Subcutaneous abdominal adipose tissue (tissue), 5 donors: ENCODE measurements at regions not wholly inside any gene's neighbourhood (a gene's known extent, or its start where the extent isn't known, plus 50 kb on each side); places are given as distances from the start of the nearest gene placed in this dataset.
"Not testable (repeated sequence)": the region's sequence is repeated elsewhere in the genome, so short reads cannot be mapped to it uniquely, and the experiment has no call there.

ENCODE experiments used
- H3K27ac ChIP-seq: one replicate; pipeline ENCODE4 v1.7.0; 2013; ENCODE audit warnings: low read depth, mild to moderate bottlenecking, inconsistent platforms, low read length, moderate library complexity
- H3K27me3 ChIP-seq, 5 donors: one replicate each; pipeline ENCODE4 v1.7.0; 2013; ENCODE audit warnings: low read length in 5 of 5, inconsistent platforms in 1 of 5; ENCODE audit not compliant: control insufficient read depth in 5 of 5, insufficient read depth in 4 of 5
- H3K36me3 ChIP-seq, 5 donors: one replicate each; pipeline ENCODE4 v1.7.0; 2013; ENCODE audit warnings: low read length in 5 of 5; ENCODE audit not compliant: control insufficient read depth in 5 of 5, insufficient read depth in 5 of 5
- H3K4me1 ChIP-seq, 5 donors: one replicate each; pipeline ENCODE4 v1.7.0; 2013; ENCODE audit warnings: low read length in 5 of 5, mild to moderate bottlenecking in 3 of 5, moderate library complexity in 1 of 5; ENCODE audit not compliant: control insufficient read depth in 5 of 5, insufficient read depth in 5 of 5
- H3K4me3 ChIP-seq, 5 donors: one replicate each; pipeline ENCODE4 v1.7.0; 2013; ENCODE audit warnings: low read length in 5 of 5, low read depth in 1 of 5
- H3K9ac ChIP-seq, 5 donors: one replicate each; pipeline ENCODE4 v1.7.0; 2013; ENCODE audit warnings: low read length in 5 of 5, mild to moderate bottlenecking in 4 of 5, moderate library complexity in 3 of 5
- H3K9me3 ChIP-seq, 5 donors: one replicate each; pipeline ENCODE4 v1.7.0; 2013; ENCODE audit warnings: low read length in 5 of 5; ENCODE audit not compliant: control insufficient read depth in 5 of 5
- donor health status: healthy.
- donor health status: healthy.
- donor health status: healthy.
- donor health status: healthy.
- donor health status: healthy.

DNA sequence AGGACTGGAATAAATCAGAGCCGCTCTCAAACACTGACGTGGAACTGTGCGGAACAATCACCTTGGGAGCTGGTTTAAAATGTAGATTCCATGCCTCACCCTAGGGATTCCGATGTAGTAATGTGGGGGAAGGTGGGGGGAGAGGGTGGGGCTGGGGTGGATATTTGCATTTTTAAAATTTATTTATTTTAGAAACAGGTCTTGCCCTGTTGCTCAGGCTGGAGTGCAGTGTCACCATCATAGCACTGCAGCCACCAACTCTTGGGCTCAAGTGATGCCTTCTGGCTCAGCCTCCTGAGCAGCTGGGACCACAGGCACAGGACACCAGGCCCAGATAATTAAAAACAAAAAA lies 101.9 kb upstream of the SEC22B start:
- not testable (repeated sequence) for H3K27me3 ChIP-seq, H3K9me3 ChIP-seq, H3K36me3 ChIP-seq, H3K9ac ChIP-seq, H3K4me3 ChIP-seq, H3K4me1 ChIP-seq, H3K27ac ChIP-seq

DNA sequence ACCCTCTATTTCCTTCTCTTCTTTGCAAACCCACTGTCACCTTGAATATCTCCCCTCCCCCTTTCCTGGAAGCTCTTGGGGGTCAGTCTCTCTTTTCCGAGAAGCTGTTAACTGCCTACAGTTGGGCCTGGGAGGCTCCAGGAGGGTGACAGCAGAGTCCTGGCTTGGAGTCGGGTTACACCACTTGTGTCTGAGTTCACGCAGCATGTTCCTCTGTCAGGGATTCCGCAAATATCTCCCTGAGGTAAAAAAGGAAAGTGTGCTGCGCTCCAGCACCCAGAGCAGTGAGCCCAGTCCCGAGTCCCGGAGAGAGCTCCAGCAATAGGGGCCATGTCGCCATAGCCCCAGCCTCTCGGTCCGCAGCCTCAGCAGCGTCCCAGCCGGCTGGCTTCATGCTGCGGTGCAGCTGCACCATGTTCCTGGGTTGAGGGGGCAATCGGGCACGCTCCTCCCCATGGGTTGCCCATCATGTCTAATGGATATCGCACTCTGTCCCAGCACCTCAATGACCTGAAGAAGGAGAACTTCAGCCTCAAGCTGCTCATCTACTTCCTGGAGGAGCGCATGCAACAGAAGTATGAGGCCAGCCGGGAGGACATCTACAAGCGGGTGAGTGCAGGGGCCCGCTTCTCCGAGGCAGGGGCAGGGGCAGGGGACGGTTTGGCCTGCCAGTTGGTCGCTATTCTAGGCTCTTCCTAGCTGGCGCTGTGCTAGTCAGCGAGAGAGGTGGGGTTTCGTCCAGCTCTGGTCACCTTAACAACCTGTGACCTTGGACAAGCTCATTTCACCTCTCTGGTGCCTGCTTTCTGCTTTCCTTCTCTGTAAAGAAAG lies 101.3 kb upstream of the SEC22B start:
- H3K9ac ChIP-seq, H3K9me3 ChIP-seq, H3K4me1 ChIP-seq: not testable (repeated sequence)

DNA sequence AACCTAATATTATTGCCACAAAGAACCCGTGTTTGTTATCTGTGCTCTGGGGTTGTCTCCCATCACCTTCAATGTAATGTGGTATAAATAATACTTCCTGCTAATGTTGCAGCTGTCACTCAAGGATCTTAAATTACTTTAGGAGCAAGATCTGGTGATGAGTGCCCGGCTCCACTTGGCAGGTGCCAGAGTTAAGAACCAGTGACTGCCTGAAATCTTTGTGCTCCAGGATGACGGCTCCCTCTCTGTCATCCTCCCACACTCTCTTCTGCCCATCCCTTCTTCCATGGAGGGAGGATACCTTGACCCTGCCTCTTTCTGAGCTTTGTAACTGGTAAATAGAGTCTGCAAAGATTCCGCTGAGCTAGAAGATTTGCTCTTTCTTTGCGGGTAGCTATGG lies 100.4 kb upstream of the SEC22B start:
- not testable (repeated sequence) for H3K36me3 ChIP-seq, H3K9me3 ChIP-seq, H3K27me3 ChIP-seq, H3K27ac ChIP-seq, H3K4me1 ChIP-seq, H3K4me3 ChIP-seq, H3K9ac ChIP-seq

More for the DNA sequence above, 101.3 kb upstream of the SEC22B start:
- not testable (repeated sequence) for H3K27ac ChIP-seq, H3K4me3 ChIP-seq, H3K27me3 ChIP-seq, H3K36me3 ChIP-seq

DNA sequence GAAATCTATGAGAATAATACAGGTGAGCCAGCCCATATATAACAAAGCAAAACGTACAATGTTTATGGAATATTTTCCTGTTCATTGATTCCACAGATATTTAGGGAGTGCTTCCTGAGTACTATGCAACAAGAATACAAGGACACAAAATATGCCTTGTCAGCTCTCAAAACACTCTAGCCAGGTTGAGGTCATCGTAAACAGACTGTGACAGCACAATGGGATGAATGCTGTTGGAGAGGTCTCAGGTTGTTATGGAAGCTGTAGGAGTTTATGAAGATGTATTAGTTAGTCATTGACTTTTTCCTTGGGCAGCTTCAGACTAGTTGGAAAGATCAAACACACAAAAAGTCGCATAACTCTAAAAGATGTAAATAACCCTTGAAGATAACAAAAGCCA lies 98.1 kb upstream of the SEC22B start:
- H3K9ac ChIP-seq, H3K4me1 ChIP-seq, H3K36me3 ChIP-seq, H3K9me3 ChIP-seq, H3K27ac ChIP-seq, H3K4me3 ChIP-seq, H3K27me3 ChIP-seq: not testable (repeated sequence)

DNA sequence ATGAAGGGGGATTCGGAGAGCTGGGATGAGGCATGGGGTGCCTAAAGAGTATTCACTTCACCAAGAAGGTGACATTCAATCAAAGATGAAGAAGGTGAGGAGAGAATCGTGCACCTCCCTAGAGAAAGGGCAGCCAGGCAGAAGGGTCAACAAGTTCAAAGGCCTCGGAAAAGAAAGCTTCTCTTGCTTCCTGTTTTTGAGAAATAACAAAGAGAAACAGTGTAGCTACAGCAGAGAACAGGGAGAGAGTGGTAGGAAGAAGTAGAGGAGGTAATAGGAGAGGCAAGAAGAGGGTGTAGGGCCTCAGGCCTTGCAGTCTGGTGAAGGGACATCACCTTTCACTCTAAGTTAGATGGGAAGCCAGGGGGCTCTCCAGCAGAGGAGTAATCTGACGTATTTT lies 97.0 kb upstream of the SEC22B start:
- H3K4me3 ChIP-seq, H3K4me1 ChIP-seq, H3K27me3 ChIP-seq, H3K9me3 ChIP-seq, H3K27ac ChIP-seq, H3K9ac ChIP-seq, H3K36me3 ChIP-seq: not testable (repeated sequence)

DNA sequence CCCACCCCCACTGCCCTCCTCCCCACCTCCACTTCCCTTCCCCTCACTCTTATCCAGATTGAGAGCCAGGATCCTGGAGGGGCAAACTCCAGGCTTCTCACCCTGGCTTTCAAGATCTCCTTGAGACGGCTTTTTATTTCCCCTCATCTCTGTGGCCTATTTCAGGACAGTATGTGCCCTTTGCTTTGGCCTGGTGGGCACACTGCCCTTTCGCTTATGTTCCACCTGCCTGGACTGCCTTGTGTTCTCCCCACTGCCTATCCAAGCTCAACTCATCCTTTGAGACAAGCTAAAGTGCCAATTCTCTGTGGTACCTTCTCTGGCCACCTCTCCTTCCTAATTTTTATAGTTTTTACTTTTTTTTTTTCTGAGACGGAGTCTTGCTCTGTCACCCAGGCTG lies 95.9 kb upstream of the SEC22B start:
- H3K27ac ChIP-seq, H3K9ac ChIP-seq, H3K27me3 ChIP-seq, H3K9me3 ChIP-seq, H3K4me1 ChIP-seq, H3K4me3 ChIP-seq, H3K36me3 ChIP-seq: not testable (repeated sequence)

DNA sequence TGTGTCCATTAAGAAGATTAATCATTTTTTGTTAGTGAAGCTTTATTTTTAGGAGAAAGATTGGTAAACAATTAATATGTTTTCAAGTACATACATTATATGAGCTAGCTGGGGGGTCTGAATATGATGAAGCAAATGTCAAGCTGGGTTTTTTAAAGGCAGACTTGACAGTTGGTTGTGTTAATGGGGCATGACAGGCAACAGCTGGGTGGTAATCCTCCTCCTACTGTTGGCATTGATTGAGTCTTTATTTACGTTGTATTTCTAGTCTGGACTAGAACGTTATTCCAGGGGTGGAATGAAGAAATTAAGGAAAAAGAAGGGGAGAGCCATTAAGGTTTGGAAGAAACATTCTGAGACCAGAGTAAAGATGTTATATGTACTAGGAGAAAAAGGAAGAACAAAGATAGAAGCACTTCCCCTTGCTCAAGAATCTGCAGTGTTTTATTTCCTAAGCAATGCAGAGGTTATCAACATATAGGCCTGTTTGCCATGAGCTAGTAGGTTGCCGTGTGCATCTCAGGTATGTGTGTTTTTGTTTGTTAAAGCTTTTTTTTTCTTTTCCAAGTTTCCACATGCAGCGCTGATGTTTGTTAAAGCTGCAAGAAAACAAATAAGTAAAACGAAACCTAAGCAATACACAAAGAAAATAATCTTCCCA lies 95.4 kb upstream of the SEC22B start:
- not testable (repeated sequence) for H3K4me1 ChIP-seq, H3K9me3 ChIP-seq, H3K27me3 ChIP-seq, H3K4me3 ChIP-seq, H3K27ac ChIP-seq, H3K36me3 ChIP-seq, H3K9ac ChIP-seq

DNA sequence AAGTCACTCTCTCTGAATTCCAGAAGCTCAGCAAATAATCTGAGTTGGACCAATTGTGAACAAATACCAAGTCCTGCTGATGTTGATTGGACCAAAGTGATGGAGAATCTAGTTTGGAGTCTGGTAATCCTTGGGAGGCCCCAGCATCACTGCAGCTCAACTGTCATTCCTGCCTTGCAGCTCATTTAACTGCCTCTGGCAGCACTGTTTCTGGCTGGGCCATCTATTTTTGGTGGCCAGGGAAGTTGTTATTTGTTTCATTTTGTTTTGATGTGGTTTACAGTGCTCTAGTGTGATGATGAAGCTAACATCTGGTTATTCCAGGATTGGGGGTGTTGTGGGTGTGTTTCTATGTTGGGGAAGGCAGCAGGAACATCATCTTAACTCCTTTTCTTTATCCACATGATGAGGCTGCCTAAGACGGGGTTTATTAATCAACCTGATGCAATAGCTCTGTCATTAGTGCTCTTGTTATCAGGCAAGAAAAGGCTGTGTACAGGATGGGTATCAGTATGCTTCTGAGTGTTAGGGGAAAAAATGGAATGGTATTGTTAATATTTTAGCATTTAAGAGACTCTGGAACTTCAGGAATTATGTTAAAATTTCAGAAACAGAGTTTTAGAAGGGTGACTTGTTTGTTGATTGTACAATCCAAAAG lies 91.7 kb upstream of the SEC22B start:
- H3K9ac ChIP-seq, H3K9me3 ChIP-seq, H3K4me1 ChIP-seq, H3K36me3 ChIP-seq, H3K27me3 ChIP-seq, H3K27ac ChIP-seq, H3K4me3 ChIP-seq: not testable (repeated sequence)

DNA sequence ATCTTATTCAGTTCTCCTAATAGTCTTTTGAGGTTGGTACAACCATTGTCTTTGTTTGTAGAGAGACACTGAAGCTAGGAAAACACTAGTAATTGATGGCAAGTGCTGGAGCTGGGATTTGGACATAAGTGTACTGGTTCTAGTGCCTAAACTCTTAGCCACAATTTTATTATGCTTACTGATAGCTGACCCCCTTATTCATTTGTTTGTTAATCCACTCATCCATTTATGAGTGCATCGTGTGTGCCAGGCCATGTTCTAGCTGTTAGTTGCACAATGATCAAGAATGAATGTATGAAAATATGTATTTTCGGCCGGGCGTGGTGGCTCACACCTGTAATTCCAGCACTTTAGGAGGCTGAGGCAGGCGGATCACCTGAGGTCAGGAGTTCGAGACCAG lies 88.2 kb upstream of the SEC22B start:
- not testable (repeated sequence) for H3K27ac ChIP-seq, H3K27me3 ChIP-seq, H3K9me3 ChIP-seq, H3K4me3 ChIP-seq, H3K36me3 ChIP-seq, H3K4me1 ChIP-seq, H3K9ac ChIP-seq

DNA sequence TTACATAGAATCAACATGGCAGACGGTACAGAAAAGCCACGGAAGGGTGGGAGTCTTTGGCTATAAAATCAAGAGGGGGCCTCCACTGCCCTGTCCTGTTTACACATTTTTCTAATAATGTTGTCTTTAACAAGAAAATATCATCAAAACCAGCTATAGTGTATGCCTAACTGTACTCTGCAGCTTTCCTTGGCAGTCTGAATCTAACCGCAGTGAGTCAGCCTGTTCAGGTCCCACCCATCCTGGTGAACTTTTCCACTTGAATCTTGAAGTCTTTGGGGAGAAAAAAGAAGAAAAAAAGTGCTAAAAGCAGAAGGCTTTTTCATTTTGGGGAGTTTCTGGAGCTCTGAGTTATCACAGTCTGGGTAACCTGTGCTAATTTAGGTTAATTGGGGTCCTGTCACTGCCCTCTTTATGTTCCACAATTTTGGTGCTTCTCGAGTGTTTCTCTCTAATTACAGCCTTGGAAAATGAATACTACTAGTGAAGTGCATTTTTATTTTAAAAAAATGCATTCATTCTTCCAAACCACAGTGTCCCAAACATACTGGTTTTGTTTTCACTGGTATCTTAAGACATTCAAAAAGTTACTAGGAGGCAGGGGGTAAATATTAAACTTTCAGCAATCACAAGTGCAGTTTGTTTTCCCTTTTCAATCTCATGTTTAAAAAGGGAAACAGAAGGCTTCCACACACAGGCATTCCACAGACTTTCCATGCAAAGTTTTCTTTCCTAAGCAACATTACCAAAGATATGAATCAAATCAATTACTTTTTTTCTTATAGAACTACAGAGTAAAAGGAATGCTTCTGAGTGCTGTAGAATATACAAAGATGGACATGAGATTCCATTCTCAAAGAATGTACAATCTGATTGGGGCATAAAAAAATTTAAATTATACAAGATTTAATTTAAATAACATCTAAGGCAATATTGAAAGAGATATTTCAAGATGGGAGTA lies 86.8 kb upstream of the SEC22B start:
- not testable (repeated sequence) for H3K9ac ChIP-seq, H3K27ac ChIP-seq, H3K4me3 ChIP-seq, H3K27me3 ChIP-seq, H3K4me1 ChIP-seq, H3K36me3 ChIP-seq, H3K9me3 ChIP-seq
